Raji (cell line): ENCODE measurements at regions not wholly inside any gene's neighbourhood (a gene's known extent, or its start where the extent isn't known, plus 50 kb on each side); places are given as distances from the start of the nearest gene placed in this dataset.

Source experiments
- POLR2A ChIP-seq: IDR thresholded peaks from 2 replicates; pipeline ENCODE4 v1.6.1; 2011; ENCODE audit warnings: low read depth, low read length, control low read depth; ENCODE audit not compliant: insufficient read depth

DNA sequence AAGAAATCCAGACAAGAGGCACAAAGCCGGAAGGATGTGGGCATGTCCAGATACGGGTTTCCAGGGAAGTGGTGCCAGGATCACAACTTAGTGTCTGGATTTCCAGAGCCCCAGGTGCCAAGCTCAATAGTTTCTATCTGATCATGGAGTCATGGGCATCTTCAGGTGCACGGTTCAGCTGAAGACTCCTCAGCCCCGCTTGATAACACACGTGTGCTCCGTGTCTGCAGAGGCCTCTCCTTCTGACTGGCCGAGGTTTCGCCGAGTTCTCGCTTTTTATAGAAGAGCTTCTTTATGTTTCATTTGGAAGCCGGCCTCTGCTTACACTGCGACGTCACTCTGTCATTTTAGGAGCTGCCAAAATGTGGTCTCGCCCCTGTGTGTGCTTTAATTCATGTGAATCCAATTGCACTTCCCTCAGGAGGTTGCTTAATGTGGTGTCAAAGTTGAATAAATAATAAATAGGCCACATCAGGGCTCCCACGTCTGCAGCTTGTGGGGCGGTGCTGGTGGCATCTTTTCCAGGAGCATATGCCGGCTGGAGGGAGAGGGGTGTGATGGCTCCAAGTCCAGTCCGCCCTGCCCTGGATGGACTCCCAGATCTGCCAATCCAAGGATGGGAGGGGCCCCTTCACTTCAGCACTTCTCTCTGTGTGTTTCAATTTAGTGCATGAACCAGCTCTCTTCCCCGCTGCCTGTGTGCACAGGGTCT is 1410.8 kb downstream of the TBC1D22A start:
- TF ChIP-seq POLR2A: no peak

DNA sequence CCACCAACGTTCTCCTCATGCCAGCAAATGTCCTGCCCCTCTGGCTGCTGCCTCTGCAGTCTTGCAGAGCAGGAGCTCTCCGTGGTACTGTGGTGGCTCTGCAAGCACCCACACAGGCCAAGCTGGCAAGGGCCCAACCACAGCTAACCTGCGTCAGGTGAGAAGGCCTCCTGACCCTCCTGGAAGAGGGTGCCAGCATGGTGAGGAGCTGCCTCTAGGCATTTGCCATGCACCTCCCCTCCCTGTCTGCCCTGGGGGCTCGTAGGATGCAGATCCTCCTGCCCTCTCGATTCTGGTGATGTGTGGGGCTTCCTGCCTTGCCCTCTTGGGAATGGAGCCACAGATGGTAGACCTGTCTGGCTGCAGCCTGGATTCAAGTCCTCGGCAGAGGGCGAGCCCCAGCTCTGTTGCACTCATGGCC is 1408.8 kb downstream of the TBC1D22A start:
- TF ChIP-seq POLR2A: no peak

DNA sequence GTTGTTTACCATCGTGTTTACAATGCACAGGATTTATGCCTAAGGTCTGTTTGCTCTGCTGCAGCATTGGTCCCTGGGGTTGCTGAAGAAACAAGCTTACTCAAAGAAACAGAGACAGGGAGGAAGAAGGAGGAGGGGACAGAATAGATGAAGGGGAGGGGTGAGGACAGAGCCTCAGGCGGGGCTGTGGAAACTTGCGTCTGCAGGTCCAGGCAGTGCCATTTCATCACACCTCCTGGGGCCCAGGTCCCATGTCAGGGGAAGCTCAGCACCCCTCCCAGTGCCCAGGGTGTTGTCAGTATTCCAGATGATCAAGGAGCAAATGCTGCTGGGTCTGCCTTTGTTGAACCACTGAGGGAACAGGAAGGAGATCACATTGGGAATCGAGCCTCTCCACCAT is 1406.8 kb downstream of the TBC1D22A start:
- TF ChIP-seq POLR2A: no peak

DNA sequence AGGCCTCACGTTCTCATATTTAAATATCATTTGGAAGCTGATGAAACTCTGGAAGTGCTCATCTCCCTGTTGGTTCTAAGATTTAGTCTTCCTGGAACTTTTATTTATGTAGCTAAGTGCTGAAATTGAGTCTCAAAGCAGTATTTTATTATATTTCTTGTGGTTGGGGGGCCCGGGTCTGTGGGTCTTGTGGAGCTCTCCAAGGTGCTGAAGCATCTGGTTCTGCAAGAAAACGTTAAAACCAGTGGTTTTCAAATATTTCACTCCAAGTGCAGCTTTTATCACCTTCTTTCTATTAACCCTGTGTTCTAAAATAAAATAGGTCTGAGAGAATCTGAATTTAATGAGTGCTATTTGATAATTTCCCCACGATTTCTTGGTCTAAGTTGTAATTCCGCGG is 1404.8 kb downstream of the TBC1D22A start:
- TF ChIP-seq POLR2A: no peak

DNA sequence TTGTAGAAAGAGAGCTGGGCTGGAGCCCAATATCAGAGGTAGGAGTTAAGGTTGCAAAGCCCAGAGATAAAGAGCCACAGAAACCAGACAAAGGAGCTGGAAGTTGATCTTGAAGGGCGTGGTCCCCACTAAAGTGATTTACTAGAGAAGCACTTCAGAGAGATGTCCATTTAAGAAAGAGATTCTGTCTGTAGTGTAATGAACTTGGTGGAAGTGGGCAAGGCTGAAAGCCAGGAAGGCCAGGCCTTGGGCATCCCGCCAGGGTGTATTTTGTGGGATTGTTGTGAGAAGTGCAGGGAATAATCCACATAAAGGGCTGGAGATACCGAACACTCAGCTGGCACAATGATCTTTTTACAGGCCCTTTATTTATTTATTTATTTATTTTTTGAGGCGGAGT is 1398.8 kb downstream of the TBC1D22A start:
- TF ChIP-seq POLR2A: no peak

DNA sequence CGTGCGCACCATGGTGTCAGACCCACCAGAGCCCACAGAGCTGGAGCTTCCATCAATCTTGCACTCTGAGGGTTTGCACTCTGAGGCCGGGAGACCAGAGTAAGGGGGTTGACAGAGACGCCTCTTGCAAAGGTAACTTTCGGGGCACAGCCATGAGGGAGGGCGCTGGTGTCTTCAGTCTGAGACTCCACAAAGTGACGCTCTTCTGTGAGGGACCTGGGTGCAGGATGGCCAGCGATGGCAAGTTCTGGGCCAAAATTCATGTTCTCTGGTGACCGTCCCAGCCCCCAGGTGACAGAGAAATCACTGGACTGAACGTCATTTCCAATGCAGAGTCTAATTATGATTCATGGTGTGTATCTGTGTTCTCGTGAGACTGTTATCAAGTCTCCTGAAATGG is 1395.2 kb downstream of the TBC1D22A start:
- TF ChIP-seq POLR2A: no peak

DNA sequence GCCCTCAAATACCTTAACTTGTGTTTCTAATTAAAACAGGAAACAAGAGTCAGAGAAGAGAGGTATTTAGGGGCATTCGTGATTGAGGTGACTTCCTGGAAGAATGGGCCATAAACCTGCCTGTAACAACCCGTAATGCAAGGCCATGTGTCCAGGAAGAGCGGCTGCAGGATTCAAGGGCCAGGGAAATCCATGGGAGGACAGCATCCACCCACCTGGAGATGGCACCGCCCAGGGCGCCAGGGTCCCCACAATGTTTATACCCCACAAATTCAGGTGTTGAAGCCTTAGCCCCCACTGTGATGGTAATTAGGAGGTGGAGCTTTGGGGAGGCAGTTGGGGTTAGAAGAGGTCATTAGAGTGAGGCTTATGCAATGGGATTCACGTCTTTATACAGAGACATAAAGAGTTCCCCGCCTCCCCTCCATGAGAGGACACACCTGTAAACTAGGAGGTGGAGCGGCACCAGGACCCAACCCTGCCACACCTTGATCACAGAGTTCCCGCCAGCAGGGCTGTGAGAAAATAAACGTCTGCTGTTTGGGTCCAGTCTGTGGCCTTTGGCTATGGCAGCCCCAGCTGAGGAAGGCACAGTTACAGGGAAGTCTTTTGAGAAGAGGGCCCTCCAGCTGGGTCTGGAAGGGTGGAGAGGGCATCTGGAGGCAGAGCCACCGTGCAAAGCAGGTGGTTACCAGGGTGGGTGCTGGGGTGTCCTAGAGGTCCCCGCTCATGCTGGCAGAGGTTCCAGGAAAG is 1394.3 kb downstream of the TBC1D22A start:
- TF ChIP-seq POLR2A: no peak

DNA sequence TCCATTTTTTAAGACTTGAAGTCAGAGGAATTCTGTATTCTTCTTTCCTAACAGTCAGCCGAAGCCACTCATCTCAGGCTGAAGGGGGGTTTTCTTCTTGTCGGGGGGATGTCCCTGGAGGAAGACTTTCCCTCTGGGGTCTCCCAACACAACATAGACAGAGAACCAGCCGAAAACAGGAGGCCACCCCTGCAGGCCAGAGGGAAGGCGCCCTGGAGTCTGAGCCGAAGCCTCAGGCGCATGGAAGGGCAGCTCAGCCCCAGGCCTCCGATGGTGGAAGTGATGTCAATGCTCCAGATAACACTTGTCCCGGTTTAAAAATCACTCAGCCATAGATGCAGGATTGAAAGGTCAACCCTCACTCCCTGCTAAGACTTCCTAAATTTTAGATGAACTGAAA is 1393.0 kb downstream of the TBC1D22A start:
- TF ChIP-seq POLR2A: no peak

DNA sequence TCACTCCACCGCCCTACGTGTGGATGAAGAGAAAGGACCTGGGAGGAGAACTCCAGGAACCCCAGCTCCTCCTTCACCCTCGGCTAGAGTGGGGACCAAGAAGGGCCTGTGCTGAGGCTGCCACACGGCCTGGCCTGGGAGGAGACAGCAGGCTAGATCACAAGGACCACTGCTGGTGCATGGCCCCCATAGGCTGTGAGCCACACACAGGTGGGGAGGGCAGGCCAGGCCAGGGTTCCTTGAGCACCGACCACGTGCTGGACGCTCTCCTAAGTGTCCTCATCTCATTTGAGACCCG is 1392.4 kb downstream of the TBC1D22A start:
- no peak for TF ChIP-seq POLR2A

DNA sequence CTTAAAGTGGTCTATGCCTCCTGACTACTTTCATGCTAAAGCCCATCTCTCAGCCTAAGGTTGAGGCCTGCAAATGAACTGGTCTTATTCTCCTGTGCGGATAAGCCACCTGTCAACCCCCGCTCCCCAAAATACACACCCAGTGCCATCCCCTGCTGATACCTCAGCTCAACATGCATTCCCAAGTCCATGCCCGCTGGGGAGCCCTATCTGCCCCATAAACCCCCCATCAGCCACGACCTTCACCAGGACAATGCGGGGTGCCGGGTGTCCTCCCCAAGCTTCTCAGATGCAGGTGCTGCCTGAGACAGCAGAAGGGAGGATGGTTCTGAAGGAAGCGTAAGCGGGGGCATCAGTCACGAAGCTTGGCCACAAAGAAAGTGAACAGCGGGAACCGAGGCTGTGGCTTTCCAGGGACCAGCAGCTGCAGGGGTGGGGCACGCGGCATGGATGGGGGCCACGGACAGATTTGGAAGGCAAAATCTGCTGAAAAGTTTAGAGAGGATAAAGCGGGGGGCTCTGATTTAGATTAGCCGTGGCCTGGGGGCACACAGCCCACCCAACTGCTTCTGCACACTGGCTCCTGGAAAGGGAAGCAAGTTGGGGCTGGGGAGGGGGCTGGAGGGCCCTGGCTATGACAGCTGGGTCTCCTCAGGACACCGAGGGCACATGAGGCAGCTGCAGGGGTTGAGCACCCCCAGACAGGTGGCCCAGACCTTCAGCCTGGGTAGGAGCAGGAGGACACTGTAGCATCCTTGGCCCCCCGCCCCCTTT is 1391.9 kb downstream of the TBC1D22A start:
- no peak for TF ChIP-seq POLR2A

DNA sequence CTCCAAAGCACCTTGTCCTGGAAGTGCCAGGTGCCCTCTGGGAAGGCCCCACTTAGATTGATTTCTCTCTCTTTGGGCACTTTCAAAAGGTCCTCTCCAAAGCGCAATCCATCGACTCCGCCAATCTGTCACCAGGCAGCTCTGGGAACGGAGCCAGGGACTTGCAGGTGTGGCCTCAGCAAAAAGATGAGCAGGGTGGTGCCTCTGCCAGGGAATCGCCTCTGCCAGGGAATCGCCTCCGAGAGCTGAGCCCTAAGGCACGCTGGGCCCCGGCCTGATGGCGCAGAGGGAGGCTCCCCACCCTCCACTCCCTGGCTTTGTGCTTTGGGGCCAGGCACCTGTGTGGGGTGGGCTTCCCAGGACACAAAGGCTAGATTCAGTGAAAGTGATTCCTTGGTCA is 1391.3 kb downstream of the TBC1D22A start:
- TF ChIP-seq POLR2A: no peak

DNA sequence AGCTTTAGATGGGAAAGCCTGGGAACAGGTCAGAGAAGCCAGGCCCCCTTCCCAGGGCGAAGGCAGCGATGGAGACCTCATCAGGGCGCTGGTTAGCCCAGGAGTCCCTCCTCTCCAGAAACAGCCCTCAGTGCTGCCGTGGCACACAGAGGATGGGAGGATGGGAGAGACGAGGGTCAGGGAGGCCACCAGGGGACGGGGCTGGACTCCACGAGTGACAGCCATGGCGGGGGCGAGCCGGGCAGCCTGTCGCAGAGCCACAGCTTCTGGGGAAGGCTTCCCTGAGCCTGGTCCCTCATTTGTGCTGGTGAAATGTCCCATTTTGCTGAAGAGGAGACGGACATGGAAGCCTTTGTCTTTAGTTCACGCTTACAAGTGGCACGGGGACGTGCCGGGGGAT is 1390.5 kb downstream of the TBC1D22A start:
- TF ChIP-seq POLR2A: no peak

DNA sequence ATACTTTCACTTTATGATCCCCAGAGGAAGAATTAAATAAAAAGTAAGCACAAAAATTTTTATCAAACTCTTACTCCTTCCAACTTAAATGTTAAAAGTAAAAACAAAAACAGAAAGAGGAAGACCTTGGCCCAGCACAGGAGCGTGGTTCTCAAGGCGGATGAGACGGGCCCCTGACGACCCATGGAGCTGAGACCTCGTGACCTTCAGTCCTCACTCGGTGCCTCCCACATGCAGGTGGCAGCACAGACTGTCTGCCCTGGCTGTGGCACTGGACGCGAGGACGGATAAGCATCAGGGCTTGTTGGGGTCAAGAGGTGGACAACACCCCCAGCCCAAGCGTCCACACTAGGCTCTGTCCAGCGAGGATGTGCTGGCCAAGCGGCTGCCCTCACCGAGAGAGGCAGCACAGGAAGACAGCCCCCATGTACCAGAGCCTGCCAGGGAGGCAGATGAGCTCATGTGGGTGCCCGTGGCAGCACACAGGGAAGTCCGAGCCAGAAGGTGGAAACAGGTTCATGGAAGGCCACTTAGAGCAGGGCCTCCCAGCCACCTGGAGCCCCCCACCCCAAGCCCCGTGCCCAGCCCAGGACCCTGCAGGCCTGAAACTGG is 1389.8 kb downstream of the TBC1D22A start:
- TF ChIP-seq POLR2A: no peak

DNA sequence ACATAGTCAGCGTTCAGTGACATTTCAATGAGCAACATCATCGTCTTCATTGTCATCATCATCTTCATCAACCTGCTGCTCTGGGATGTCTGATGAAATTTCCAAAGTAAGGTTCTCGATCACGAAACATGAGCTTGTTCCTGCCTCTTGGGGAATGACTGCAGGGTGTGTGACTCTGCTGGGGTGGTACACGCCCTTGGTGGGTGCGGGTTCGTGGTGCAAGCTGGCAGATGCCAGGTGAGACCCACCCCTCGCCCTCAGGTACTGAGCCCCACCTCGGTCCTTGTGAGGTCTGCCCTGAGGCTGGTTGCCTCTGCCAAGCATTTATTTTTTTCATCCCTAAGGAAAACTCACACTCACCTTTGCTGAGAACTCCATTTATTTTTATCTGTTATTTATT is 1389.2 kb downstream of the TBC1D22A start:
- TF ChIP-seq POLR2A: no peak

DNA sequence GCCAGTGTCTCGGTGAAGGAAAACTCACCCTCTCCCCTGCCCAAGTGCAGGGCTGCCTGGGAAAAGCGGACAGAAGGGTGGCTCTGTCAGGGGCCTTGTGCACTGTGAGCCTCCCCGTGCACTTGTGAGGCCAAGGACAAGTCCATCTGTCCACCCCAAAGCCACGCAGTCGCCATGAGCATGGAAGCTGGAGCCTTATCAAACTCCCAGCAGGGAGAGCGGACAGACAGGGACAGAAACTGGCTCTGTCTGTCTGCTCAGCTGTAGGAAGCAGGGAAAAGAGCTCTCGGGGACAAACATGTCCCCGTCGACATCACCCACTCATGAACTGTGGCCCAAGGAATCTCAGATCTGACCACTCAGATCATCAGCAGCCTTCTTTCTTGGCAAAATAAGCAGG is 1385.4 kb downstream of the TBC1D22A start:
- TF ChIP-seq POLR2A: no peak

DNA sequence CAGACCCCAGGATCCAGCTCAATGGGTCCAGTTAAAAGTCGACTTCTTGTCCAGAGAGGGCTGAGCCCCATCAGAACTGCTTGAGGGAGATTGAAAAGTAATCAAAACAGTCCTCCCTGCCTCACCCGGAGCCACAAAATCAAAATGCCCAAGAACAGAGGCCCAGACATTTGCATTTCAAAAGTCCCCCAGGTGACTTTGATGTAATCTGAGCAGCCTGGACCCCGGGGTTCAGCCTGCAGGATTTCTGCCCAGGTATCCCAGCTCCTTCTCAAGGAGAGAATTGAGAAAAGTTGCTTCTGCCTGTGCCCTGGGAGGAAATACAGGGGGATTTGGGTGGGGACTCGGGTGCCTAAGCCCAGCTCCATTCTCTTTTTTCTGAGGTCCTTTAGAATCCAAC is 1385.0 kb downstream of the TBC1D22A start:
- no peak for TF ChIP-seq POLR2A
